ENCODE measurements at regions not wholly inside any gene's neighbourhood (a gene's known extent, or its start where the extent isn't known, plus 50 kb on each side); places are given as distances from the start of the nearest gene placed in this dataset.

GRCh38 chr2:238723740-238724320 lies 124.1 kb upstream of the TWIST2 start:
- peak; percentile 44 for DNase-seq (ENCODE audit: low read depth)

- DNase-seq (ENCODE audit: low read depth), result no peak
Observed at GRCh38 chr2:238724728-238725127, 123.2 kb upstream of the TWIST2 start.

- DNase-seq (ENCODE audit: low read depth), result no peak
Observed at GRCh38 chr2:238725298-238725697, 122.6 kb upstream of the TWIST2 start.

GRCh38 chr2:238726670-238727584 lies 121.0 kb upstream of the TWIST2 start:
- DNase-seq (ENCODE audit: low read depth), result no peak

GRCh38 chr2:238727585-238728329 lies 120.1 kb upstream of the TWIST2 start:
- peak; percentile 16 for DNase-seq (ENCODE audit: low read depth)

GRCh38 chr2:238728330-238729260 lies 119.3 kb upstream of the TWIST2 start:
- DNase-seq (ENCODE audit: low read depth), result peak; percentile 53

GRCh38 chr2:238729261-238729935 lies 118.5 kb upstream of the TWIST2 start:
- DNase-seq (ENCODE audit: low read depth), result no peak

GRCh38 chr2:238730001-238730669 lies 117.8 kb upstream of the TWIST2 start:
- no peak for DNase-seq (ENCODE audit: low read depth)

- DNase-seq (ENCODE audit: low read depth), result no peak
Observed at GRCh38 chr2:238730881-238731280, 117.0 kb upstream of the TWIST2 start.

GRCh38 chr2:238731961-238732360 lies 115.9 kb upstream of the TWIST2 start:
- no peak for DNase-seq (ENCODE audit: low read depth)

- no peak for DNase-seq (ENCODE audit: low read depth)
Observed at GRCh38 chr2:238738917-238739316, 109.0 kb upstream of the TWIST2 start.

- no peak for DNase-seq (ENCODE audit: low read depth)
Observed at GRCh38 chr2:238739668-238740067, 108.2 kb upstream of the TWIST2 start.

- DNase-seq (ENCODE audit: low read depth), result no peak
Observed at GRCh38 chr2:238741277-238741676, 106.6 kb upstream of the TWIST2 start.

- no peak for DNase-seq (ENCODE audit: low read depth)
Observed at GRCh38 chr2:238742066-238742465, 105.8 kb upstream of the TWIST2 start.

GRCh38 chr2:238742664-238743063 lies 105.2 kb upstream of the TWIST2 start:
- no peak for DNase-seq (ENCODE audit: low read depth)

- DNase-seq (ENCODE audit: low read depth), result no peak
Observed at GRCh38 chr2:238743243-238744065, 104.4 kb upstream of the TWIST2 start.

- no peak for DNase-seq (ENCODE audit: low read depth)
Observed at GRCh38 chr2:238744951-238745350, 102.9 kb upstream of the TWIST2 start.

- DNase-seq (ENCODE audit: low read depth), result no peak
Observed at GRCh38 chr2:238745997-238746396, 101.9 kb upstream of the TWIST2 start.

- DNase-seq (ENCODE audit: low read depth), result no peak
Observed at GRCh38 chr2:238747114-238747513, 100.8 kb upstream of the TWIST2 start.

- no peak for DNase-seq (ENCODE audit: low read depth)
Observed at GRCh38 chr2:238747557-238747956, 100.3 kb upstream of the TWIST2 start.
